IMR-90 (cell line): ENCODE measurements at regions not wholly inside any gene's neighbourhood (a gene's known extent, or its start where the extent isn't known, plus 50 kb on each side); places are given as distances from the start of the nearest gene placed in this dataset.

Experiments used
- ATAC-seq: fragments of 200-7000 bp; cut with Tn5 transposase; 2 replicates; pipeline ENCODE4 v1.9.1; 2020; ENCODE audit warnings: low read depth, mild to moderate bottlenecking, moderate library complexity
- BruUV-seq: library from RNA; stranded (reverse); fragments of 400-500 nt; replicated peaks from 2 replicates; lab custom pipeline; 2021; lab: Mats Ljungman, UMichigan
- CTCF ChIA-PET: fragments of 300-600 bp; formaldehyde crosslinking; extraction: SDS; loops from one replicate; lab custom pipeline; 2021; ENCODE audit warnings: antibody characterized with exemption; lab: Yijun Ruan, JAX
- POLR2A ChIA-PET: fragments of 300-600 bp; sonication (Branson Sonifier 250); formaldehyde crosslinking; loops from one replicate; lab custom pipeline; 2022; ENCODE audit warnings: antibody characterized with exemption; ENCODE audit not compliant: unreplicated experiment; lab: Charles Lee
- DNase-seq: peaks from one replicate; pipeline ENCODE4 v3.0.0; 2013
- H2AFZ ChIP-seq: replicated peaks from 2 replicates; pipeline ENCODE3; 2013; ENCODE audit warnings: low read length, mild to moderate bottlenecking; ENCODE audit not compliant: poor library complexity
- H2AK5ac ChIP-seq: 2 replicates; pipeline ENCODE4 v1.6.1; 2013; ENCODE audit warnings: low read depth, low read length, inconsistent platforms
- H2AK9ac ChIP-seq: replicated peaks from 2 replicates; pipeline ENCODE3; 2013; ENCODE audit warnings: mild to moderate bottlenecking, low read depth, low read length, moderate library complexity; ENCODE audit not compliant: poor library complexity
- H2BK120ac ChIP-seq: 2 replicates; pipeline ENCODE4 v1.6.1; 2013; ENCODE audit warnings: low read depth, low read length, inconsistent platforms
- H2BK15ac ChIP-seq: 3 replicates; pipeline ENCODE4 v1.6.1; 2013; ENCODE audit warnings: low read depth, low read length, inconsistent platforms
- H2BK20ac ChIP-seq: 2 replicates; pipeline ENCODE4 v1.6.1; 2013; ENCODE audit warnings: low read depth, mild to moderate bottlenecking, inconsistent platforms, low read length, moderate library complexity
- H2BK5ac ChIP-seq: 2 replicates; pipeline ENCODE4 v1.6.1; 2013; ENCODE audit warnings: mild to moderate bottlenecking, low read depth, low read length, inconsistent platforms; ENCODE audit not compliant: poor library complexity, severe bottlenecking
- H3K14ac ChIP-seq: replicated peaks from 2 replicates; pipeline ENCODE4 v1.6.1; 2013; ENCODE audit warnings: low read depth, low read length, inconsistent platforms
- H3K18ac ChIP-seq: 2 replicates; pipeline ENCODE4 v1.6.1; 2013; ENCODE audit warnings: low read depth, low read length, control low read depth
- H3K23ac ChIP-seq: 2 replicates; pipeline ENCODE4 v1.6.1; 2013; ENCODE audit warnings: low read depth, low read length, inconsistent platforms
- H3K27ac ChIP-seq: 2 replicates; pipeline ENCODE4 v1.5.1; 2013; ENCODE audit warnings: mild to moderate bottlenecking, control low read depth, low read length; ENCODE audit not compliant: insufficient read depth
- H3K27me3 ChIP-seq: 2 replicates; pipeline ENCODE4 v1.6.1; 2013; ENCODE audit warnings: low read length; ENCODE audit not compliant: control insufficient read depth, insufficient read depth
- H3K36me3 ChIP-seq: 2 replicates; pipeline ENCODE4 v1.6.1; 2013; ENCODE audit warnings: low read length, mixed read lengths; ENCODE audit not compliant: control insufficient read depth, insufficient read depth
- H3K4ac ChIP-seq: 2 replicates; pipeline ENCODE4 v1.6.1; 2013; ENCODE audit warnings: low read depth, low read length, inconsistent platforms
- H3K4me1 ChIP-seq: 2 replicates; pipeline ENCODE4 v1.6.1; 2013; ENCODE audit warnings: low read length, mixed read lengths; ENCODE audit not compliant: control insufficient read depth, insufficient read depth
- H3K4me2 ChIP-seq: 2 replicates; pipeline ENCODE4 v1.6.1; 2013; ENCODE audit warnings: low read depth, mild to moderate bottlenecking, control low read depth, low read length, moderate library complexity
- H3K4me3 ChIP-seq: 2 replicates; pipeline ENCODE4 v1.5.1; 2013; ENCODE audit warnings: low read depth, mild to moderate bottlenecking, control low read depth, low read length, moderate library complexity; ENCODE audit not compliant: insufficient read depth
- H3K56ac ChIP-seq: 2 replicates; pipeline ENCODE4 v1.6.1; 2013; ENCODE audit warnings: low read length, inconsistent platforms; ENCODE audit not compliant: insufficient read depth; ENCODE audit errors: extremely low read depth
- H3K79me1 ChIP-seq, 2 experiments: 2 replicates each; pipeline ENCODE4 v1.6.1; 2013; ENCODE audit warnings: low read length in 2 of 2, inconsistent platforms in 1 of 2, low read depth in 1 of 2
- H3K9ac ChIP-seq: 2 replicates; pipeline ENCODE4 v1.6.1; 2013; ENCODE audit warnings: low read depth, low read length, control low read depth
- H3K9me1 ChIP-seq: 2 replicates; pipeline ENCODE4 v1.6.1; 2013; ENCODE audit warnings: low read length, inconsistent platforms; ENCODE audit not compliant: insufficient read depth
- H3K9me3 ChIP-seq: 2 replicates; pipeline ENCODE4 v1.6.1; 2013; ENCODE audit warnings: low read length; ENCODE audit not compliant: control insufficient read depth, insufficient read depth
- H4K20me1 ChIP-seq: 2 replicates; pipeline ENCODE4 v1.6.1; 2013; ENCODE audit warnings: low read length, inconsistent platforms; ENCODE audit not compliant: insufficient read depth
- H4K5ac ChIP-seq: 2 replicates; pipeline ENCODE4 v1.6.1; 2013; ENCODE audit warnings: mild to moderate bottlenecking, low read depth, low read length, control low read depth
- H4K8ac ChIP-seq, 2 experiments: 2 replicates each; pipeline ENCODE4 v1.6.1; 2013; ENCODE audit warnings: low read depth in 2 of 2, low read length in 2 of 2, control low read depth in 1 of 2, inconsistent platforms in 1 of 2
- H4K91ac ChIP-seq: 2 replicates; pipeline ENCODE4 v1.6.1; 2013; ENCODE audit warnings: low read depth, low read length, inconsistent platforms; ENCODE audit not compliant: insufficient read depth
- BHLHE40 ChIP-seq: fragments of 150-350 bp; IDR thresholded peaks from 2 replicates; pipeline ENCODE4 v1.6.1; 2016; ENCODE audit warnings: mild to moderate bottlenecking, low read depth, low read length
- CEBPB ChIP-seq: IDR thresholded peaks from 2 replicates; pipeline ENCODE4 v1.6.1; 2012; ENCODE audit warnings: low read depth, low read length, improper control_type of control experiment
- CHD1 ChIP-seq: IDR thresholded peaks from 2 replicates; pipeline ENCODE4 v1.6.1; 2012; ENCODE audit warnings: low read depth, low read length, improper control_type of control experiment
- CTCF ChIP-seq: conservative IDR thresholded peaks from 2 replicates; pipeline ENCODE4 v1.5.1; 2012; ENCODE audit warnings: mild to moderate bottlenecking, low read depth, low read length, improper control_type of control experiment
- ELK1 ChIP-seq: fragments of 150-350 bp; IDR thresholded peaks from 2 replicates; pipeline ENCODE4 v1.6.1; 2016; ENCODE audit warnings: low read depth, mild to moderate bottlenecking, low read length, moderate library complexity, borderline replicate concordance
- FOS ChIP-seq: fragments of 150-350 bp; IDR thresholded peaks from 2 replicates; pipeline ENCODE4 v1.6.1; 2016; ENCODE audit warnings: low read depth, low read length
- MAFK ChIP-seq: IDR thresholded peaks from 2 replicates; pipeline ENCODE4 v1.6.1; 2012; ENCODE audit warnings: low read depth, low read length, improper control_type of control experiment
- MAZ ChIP-seq: IDR thresholded peaks from 2 replicates; pipeline ENCODE4 v1.6.1; 2012; ENCODE audit warnings: low read depth, mild to moderate bottlenecking, low read length, improper control_type of control experiment, moderate library complexity, borderline replicate concordance
- MXI1 ChIP-seq: IDR thresholded peaks from 2 replicates; pipeline ENCODE4 v1.6.1; 2012; ENCODE audit warnings: low read depth, mild to moderate bottlenecking, low read length, moderate library complexity, borderline replicate concordance
- NFE2L2 ChIP-seq: fragments of 150-350 bp; IDR thresholded peaks from 2 replicates; pipeline ENCODE4 v1.6.1; 2016; ENCODE audit warnings: low read depth, mild to moderate bottlenecking, low read length
- POLR2A ChIP-seq: IDR thresholded peaks from 2 replicates; pipeline ENCODE4 v1.6.1; 2012; ENCODE audit warnings: mild to moderate bottlenecking, low read depth, low read length
- RAD21 ChIP-seq: IDR thresholded peaks from 2 replicates; pipeline ENCODE4 v1.6.1; 2012; ENCODE audit warnings: low read length, improper control_type of control experiment
- RCOR1 ChIP-seq: IDR thresholded peaks from 2 replicates; pipeline ENCODE4 v1.6.1; 2012; ENCODE audit warnings: mild to moderate bottlenecking, low read length, improper control_type of control experiment; ENCODE audit not compliant: insufficient replicate concordance
- RFX5 ChIP-seq: IDR thresholded peaks from 2 replicates; pipeline ENCODE4 v1.8.0; 2012; ENCODE audit warnings: low read depth, mild to moderate bottlenecking, low read length, moderate library complexity
- SMC3 ChIP-seq: fragments of 150-350 bp; IDR thresholded peaks from 2 replicates; pipeline ENCODE4 v1.6.1; 2016; ENCODE audit warnings: low read depth, mild to moderate bottlenecking, antibody characterized with exemption, low read length, moderate library complexity
- USF2 ChIP-seq: fragments of 150-350 bp; IDR thresholded peaks from 2 replicates; pipeline ENCODE4 v1.6.1; 2017; ENCODE audit warnings: mild to moderate bottlenecking, antibody characterized with exemption, low read length, low read depth
- WGBS, 2 experiments: methylation state at CpG; one replicate each; pipeline versions ENCODE4 v1.1.5 to v1.1.7; 2013; ENCODE audit warnings: missing lambda C conversion rate in 2 of 2; ENCODE audit not compliant: insufficient read length in 1 of 2; ENCODE audit errors: extremely low coverage in 2 of 2; 5-methylcytosine and 5-hydroxymethylcytosine counted together
- dilution Hi-C: fragments of 300-500 bp; cut with HindIII; formaldehyde crosslinking; loops from one replicate; pipeline ENCODE4 v1.14.3; 2018; ENCODE audit warnings: low sequenced_read_pairs; ENCODE audit not compliant: unreplicated experiment
- in situ Hi-C: fragments of 300-500 bp; cut with MboI; formaldehyde crosslinking; loops from 3 replicates; pipeline ENCODE4 v1.14.3; 2019; ENCODE audit warnings: low sequenced_read_pairs, inconsistent platforms, mixed read lengths
- intact Hi-C: fragments of 100-400 bp; cut with micrococcal nuclease; formaldehyde crosslinking; loops from 2 replicates; pipeline ENCODE4 v1.10.0; 2022

- dilution Hi-C loops = no loop called here
- ATAC-seq (no peak), DNase-seq (no peak)
- H3K9me3 ChIP-seq = no peaks in the 10 kb centered on the region
- H3K4me3 ChIP-seq = no peak overlapping the region
- H2BK120ac ChIP-seq = no peak overlapping the region
- no peaks in the 10 kb centered on the region for H3K9me1 ChIP-seq
- in situ Hi-C loops = no loop called here
- no peak overlapping the region for H4K5ac ChIP-seq
- H3K56ac ChIP-seq = no peak overlapping the region
- no peak overlapping the region for H3K27ac ChIP-seq
- no peaks in the 10 kb centered on the region for H3K4me1 ChIP-seq
- no peak overlapping the region for H2BK15ac ChIP-seq
- H3K4me2 ChIP-seq = no peak overlapping the region
- no peak overlapping the region for H2AK9ac ChIP-seq
- BruUV-seq = no TSS peak
- H3K36me3 ChIP-seq = no peaks in the 10 kb centered on the region
- no peak overlapping the region for H3K23ac ChIP-seq
- 72% methylated on average over 2 of the region's 8 CpGs; no CpG with 5 or more reads in 1 of the 2 experiments for WGBS, 2 experiments
- no peak overlapping the region for H3K4ac ChIP-seq
- POLR2A ChIA-PET = no interaction called here
- H2AFZ ChIP-seq = no peak overlapping the region
- H4K91ac ChIP-seq = no peak overlapping the region
- no peak overlapping the region for H4K8ac ChIP-seq
- H3K18ac ChIP-seq = no peak overlapping the region
- H3K9ac ChIP-seq = no peak overlapping the region
- no peak for TF ChIP-seq MAZ
- TF ChIP-seq POLR2A = no peak
- no peak for TF ChIP-seq MAFK
- TF ChIP-seq RAD21 = no peak
- TF ChIP-seq BHLHE40 = no peak
- no peak for TF ChIP-seq RCOR1
- no peak for TF ChIP-seq USF2
- TF ChIP-seq NFE2L2 = no peak
- no peak for TF ChIP-seq CHD1
- no peak for TF ChIP-seq ELK1
- TF ChIP-seq SMC3 = no peak
- TF ChIP-seq CTCF = no peak
- TF ChIP-seq CEBPB = no peak
- TF ChIP-seq FOS = no peak
- no peak for TF ChIP-seq RFX5
- no peak for TF ChIP-seq MXI1
- no peak overlapping the region for H3K14ac ChIP-seq
- H2AK5ac ChIP-seq = no peak overlapping the region
- H2BK5ac ChIP-seq = no peak overlapping the region
- intact Hi-C loops = no loop called here
- CTCF ChIA-PET = interaction anchor here (0.6 kb wide), 1 partner anchor 67 kb away, joined by 3 read pairs; no protein-coding TSS in a partner anchor
- no peaks in the 10 kb centered on the region for H3K27me3 ChIP-seq
- H2BK20ac ChIP-seq = no peak overlapping the region
- no peaks in the 10 kb centered on the region for H3K79me1 ChIP-seq
- no peaks in the 10 kb centered on the region for H4K20me1 ChIP-seq
These were observed 229.2 kb downstream of the ALX1 start for GRCh38 chr12:85509081-85509856.
